Activated CD4-positive, alpha-beta memory T cell treated with anti-CD3 and anti-CD28 coated beads, Interleukin-2, amount 10 ng/mL, durations not matched to agents 7 days and 5 days (primary cell): ENCODE measurements at regions not wholly inside any gene's neighbourhood (a gene's known extent, or its start where the extent isn't known, plus 50 kb on each side); places are given as distances from the start of the nearest gene placed in this dataset.

Experiments
- CTCF ChIA-PET: fragments of 350-600 bp; sonication (Branson Sonifier 250); formaldehyde crosslinking; loops from one replicate; lab custom pipeline; 2021; ENCODE audit warnings: antibody characterized with exemption, inconsistent platforms; lab: Charles Lee
- POLR2A ChIA-PET: fragments of 350-600 bp; sonication (Branson Sonifier 250); formaldehyde crosslinking; loops from one replicate; lab custom pipeline; 2021; ENCODE audit warnings: antibody characterized with exemption; lab: Charles Lee
- DNase-seq: peaks from one replicate; pipeline ENCODE4 v3.0.0-alpha.2; 2020
- H3K27ac Mint-ChIP-seq: one replicate; pipeline ENCODE4 v1.8.0; 2021; ENCODE audit warnings: mild to moderate bottlenecking, mixed read lengths
- H3K27me3 Mint-ChIP-seq: one replicate; pipeline ENCODE4 v1.8.0; 2021; ENCODE audit warnings: mixed read lengths
- H3K36me3 Mint-ChIP-seq: one replicate; pipeline ENCODE4 v1.8.0; 2021; ENCODE audit warnings: low read depth, mixed read lengths
- H3K4me1 Mint-ChIP-seq: one replicate; pipeline ENCODE4 v1.8.0; 2021; ENCODE audit warnings: mixed read lengths
- H3K4me3 Mint-ChIP-seq: one replicate; pipeline ENCODE4 v1.8.0; 2021; ENCODE audit warnings: mild to moderate bottlenecking, mixed read lengths
- H3K9me3 Mint-ChIP-seq: one replicate; pipeline ENCODE4 v1.8.0; 2021; ENCODE audit warnings: mixed read lengths

- no peak for DNase-seq
- no peaks in the 10 kb centered on the region for H3K9me3 Mint-ChIP-seq
- H3K27ac Mint-ChIP-seq, result no peak overlapping the region
- CTCF ChIA-PET, result interaction anchor here (0.6 to 0.7 kb wide), 2 partner anchors 84 to 132 kb away, joined by 3 to 6 read pairs; no protein-coding TSS in a partner anchor
- no peaks in the 10 kb centered on the region for H3K36me3 Mint-ChIP-seq
- no peak overlapping the region for H3K4me3 Mint-ChIP-seq
- peaks cover 3% of the 10 kb centered on the region for H3K27me3 Mint-ChIP-seq
- H3K4me1 Mint-ChIP-seq, result peaks cover 12% of the 10 kb centered on the region
- POLR2A ChIA-PET, result interaction anchor here (1.9 kb wide), 1 partner anchor 43 kb away, joined by 6 read pairs; no protein-coding TSS in a partner anchor
Measured at GRCh38 chrX:39810901-39811300, 286.9 kb downstream of the BCOR start.

- CTCF ChIA-PET, result interaction anchor here (0.6 kb wide), 1 partner anchor 132 kb away, joined by 6 read pairs; no protein-coding TSS in a partner anchor
- H3K4me3 Mint-ChIP-seq, result no peak overlapping the region
- no peak for DNase-seq
- no peak overlapping the region for H3K27ac Mint-ChIP-seq
- H3K9me3 Mint-ChIP-seq, result no peaks in the 10 kb centered on the region
- H3K27me3 Mint-ChIP-seq, result peaks cover 3% of the 10 kb centered on the region
- H3K36me3 Mint-ChIP-seq, result no peaks in the 10 kb centered on the region
- H3K4me1 Mint-ChIP-seq, result peaks cover 15% of the 10 kb centered on the region
- POLR2A ChIA-PET, result interaction anchor here (1.9 kb wide), 1 partner anchor 42 kb away, joined by 6 read pairs; no protein-coding TSS in a partner anchor
Measured at GRCh38 chrX:39811376-39811775, 286.4 kb downstream of the BCOR start.

GRCh38 chrX:39813631-39814277 lies 284.0 kb downstream of the BCOR start:
- ChIA-PET POLR2A (interaction anchor here (0.7 to 1.3 kb wide), 3 partner anchors 41 to 285 kb away, joined by 3 read pairs; no protein-coding TSS in a partner anchor), CTCF (interaction anchor here (0.7 to 1.9 kb wide), 6 partner anchors 83 to 654 kb away, joined by 3 to 8 read pairs (median 3); no protein-coding TSS in a partner anchor)
- DNase-seq, result no peak
- peaks cover 3% of the 10 kb centered on the region for H3K27me3 Mint-ChIP-seq
- no peak overlapping the region for H3K27ac Mint-ChIP-seq
- H3K4me3 Mint-ChIP-seq, result no peak overlapping the region
- no peaks in the 10 kb centered on the region for H3K9me3 Mint-ChIP-seq
- H3K36me3 Mint-ChIP-seq, result no peaks in the 10 kb centered on the region
- H3K4me1 Mint-ChIP-seq, result peaks cover 30% of the 10 kb centered on the region

GRCh38 chrX:39814391-39814790 lies 283.4 kb downstream of the BCOR start:
- Mint-ChIP-seq H3K4me3 (no peak overlapping the region), H3K4me1 (peaks cover 30% of the 10 kb centered on the region), H3K9me3 (no peaks in the 10 kb centered on the region), H3K27me3 (peaks cover 3% of the 10 kb centered on the region), H3K27ac (no peak overlapping the region), H3K36me3 (no peaks in the 10 kb centered on the region)
- ChIA-PET POLR2A (interaction anchor here (0.7 to 1.3 kb wide), 3 partner anchors 40 to 285 kb away, joined by 3 read pairs; no protein-coding TSS in a partner anchor), CTCF (interaction anchor here (0.7 to 1.9 kb wide), 6 partner anchors 83 to 654 kb away, joined by 3 to 8 read pairs (median 3); no protein-coding TSS in a partner anchor)
- peak; percentile 54 for DNase-seq

DNA sequence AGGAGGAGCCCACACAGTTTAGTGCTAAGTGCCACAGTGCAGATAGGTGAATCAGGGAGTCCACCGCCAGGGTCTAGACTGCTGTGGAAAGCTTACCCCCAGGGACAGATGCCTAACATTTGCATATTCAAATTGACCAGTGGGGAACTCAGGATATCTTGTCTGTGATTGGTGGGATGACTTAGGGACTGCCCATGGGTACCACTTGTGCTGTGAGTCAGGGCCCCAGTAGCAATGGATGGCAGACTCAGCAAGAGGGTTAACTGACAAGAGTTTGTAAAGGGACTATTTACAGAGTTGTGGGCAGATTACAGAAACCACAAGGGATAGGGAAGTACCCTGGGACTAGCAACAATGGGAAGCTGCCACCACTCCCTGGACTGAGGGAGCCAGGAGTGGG lies 282.1 kb downstream of the BCOR start:
- peaks cover 10% of the 10 kb centered on the region for H3K27me3 Mint-ChIP-seq
- H3K4me1 Mint-ChIP-seq, result peaks cover 30% of the 10 kb centered on the region
- no peaks in the 10 kb centered on the region for H3K36me3 Mint-ChIP-seq
- ChIA-PET CTCF (interaction anchor here (0.9 to 1.1 kb wide), 2 partner anchors 85 to 198 kb away, joined by 3 to 4 read pairs; no protein-coding TSS in a partner anchor), POLR2A (interaction anchor here (1.5 to 2.6 kb wide), 4 partner anchors 39 to 354 kb away, joined by 3 to 30 read pairs (median 10); no protein-coding TSS in a partner anchor)
- no peaks in the 10 kb centered on the region for H3K9me3 Mint-ChIP-seq
- no peak for DNase-seq
- H3K4me3 Mint-ChIP-seq, result no peak overlapping the region
- no peak overlapping the region for H3K27ac Mint-ChIP-seq

- H3K4me3 Mint-ChIP-seq, result peak overlapping the region; percentile 39
- H3K4me1 Mint-ChIP-seq, result peaks cover 30% of the 10 kb centered on the region
- H3K27ac Mint-ChIP-seq, result no peak overlapping the region
- no peaks in the 10 kb centered on the region for H3K9me3 Mint-ChIP-seq
- no peaks in the 10 kb centered on the region for H3K36me3 Mint-ChIP-seq
- ChIA-PET CTCF (interaction anchor here (0.6 to 1.8 kb wide), 6 partner anchors 38 to 450 kb away, joined by 3 to 14 read pairs (median 4); no protein-coding TSS in a partner anchor), POLR2A (interaction anchor here (1.0 to 2.6 kb wide), 12 partner anchors 37 to 355 kb away, joined by 3 to 30 read pairs (median 3); no protein-coding TSS in a partner anchor)
- H3K27me3 Mint-ChIP-seq, result peaks cover 8% of the 10 kb centered on the region
- no peak for DNase-seq
Measured at GRCh38 chrX:39816871-39817731, 280.7 kb downstream of the BCOR start.

GRCh38 chrX:39817754-39818470 lies 279.8 kb downstream of the BCOR start:
- ChIA-PET CTCF (interaction anchor here (0.8 to 1.8 kb wide), 3 partner anchors 37 to 87 kb away, joined by 3 to 14 read pairs (median 4); no protein-coding TSS in a partner anchor), POLR2A (interaction anchor here (1.0 to 2.6 kb wide), 7 partner anchors 37 to 354 kb away, joined by 3 to 30 read pairs (median 3); no protein-coding TSS in a partner anchor)
- no peak overlapping the region for H3K27ac Mint-ChIP-seq
- H3K4me1 Mint-ChIP-seq, result peaks cover 30% of the 10 kb centered on the region
- H3K9me3 Mint-ChIP-seq, result no peaks in the 10 kb centered on the region
- DNase-seq, result no peak
- H3K4me3 Mint-ChIP-seq, result no peak overlapping the region
- H3K27me3 Mint-ChIP-seq, result peaks cover 8% of the 10 kb centered on the region
- H3K36me3 Mint-ChIP-seq, result no peaks in the 10 kb centered on the region

DNA sequence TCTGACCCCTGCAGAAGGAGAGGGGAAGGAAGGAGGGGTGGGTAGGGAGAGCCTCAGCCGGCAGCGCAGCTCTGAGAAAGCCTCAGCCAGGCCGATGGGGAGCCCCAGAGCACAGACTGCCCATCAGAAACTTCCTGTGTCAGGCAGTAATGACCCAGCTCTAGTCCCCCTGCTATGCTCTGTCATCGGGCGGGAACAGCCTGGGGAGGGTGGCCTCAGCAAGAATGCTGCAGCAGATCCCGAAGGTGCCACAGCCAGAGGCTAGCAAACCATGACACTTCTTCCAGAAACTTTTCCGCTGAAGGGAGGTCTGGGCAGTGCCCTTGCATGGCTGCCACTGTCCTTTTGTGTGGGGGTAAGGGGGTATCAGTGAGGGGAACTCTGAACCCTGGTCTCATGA lies 279.0 kb downstream of the BCOR start:
- Mint-ChIP-seq H3K4me3 (no peak overlapping the region), H3K36me3 (no peaks in the 10 kb centered on the region), H3K27me3 (peaks cover 8% of the 10 kb centered on the region), H3K4me1 (peaks cover 30% of the 10 kb centered on the region), H3K27ac (no peak overlapping the region), H3K9me3 (no peaks in the 10 kb centered on the region)
- POLR2A ChIA-PET, result interaction anchor here (1.0 kb wide), 1 partner anchor 194 kb away, joined by 3 read pairs; no protein-coding TSS in a partner anchor
- no peak for DNase-seq
- CTCF ChIA-PET, result interaction anchor here (1.8 kb wide), 1 partner anchor 88 kb away, joined by 3 read pairs; no protein-coding TSS in a partner anchor

GRCh38 chrX:39819921-39820849 lies 277.6 kb downstream of the BCOR start:
- H3K9me3 Mint-ChIP-seq, result no peaks in the 10 kb centered on the region
- no peak for DNase-seq
- peak overlapping the region; percentile 27 for H3K4me3 Mint-ChIP-seq
- POLR2A ChIA-PET, result interaction anchor here (0.8 kb wide), 1 partner anchor 34 kb away, joined by 4 read pairs; no protein-coding TSS in a partner anchor
- H3K27ac Mint-ChIP-seq, result no peak overlapping the region
- H3K27me3 Mint-ChIP-seq, result peaks cover 8% of the 10 kb centered on the region
- H3K36me3 Mint-ChIP-seq, result no peaks in the 10 kb centered on the region
- CTCF ChIA-PET, result no interaction called here
- peaks cover 24% of the 10 kb centered on the region for H3K4me1 Mint-ChIP-seq

DNA sequence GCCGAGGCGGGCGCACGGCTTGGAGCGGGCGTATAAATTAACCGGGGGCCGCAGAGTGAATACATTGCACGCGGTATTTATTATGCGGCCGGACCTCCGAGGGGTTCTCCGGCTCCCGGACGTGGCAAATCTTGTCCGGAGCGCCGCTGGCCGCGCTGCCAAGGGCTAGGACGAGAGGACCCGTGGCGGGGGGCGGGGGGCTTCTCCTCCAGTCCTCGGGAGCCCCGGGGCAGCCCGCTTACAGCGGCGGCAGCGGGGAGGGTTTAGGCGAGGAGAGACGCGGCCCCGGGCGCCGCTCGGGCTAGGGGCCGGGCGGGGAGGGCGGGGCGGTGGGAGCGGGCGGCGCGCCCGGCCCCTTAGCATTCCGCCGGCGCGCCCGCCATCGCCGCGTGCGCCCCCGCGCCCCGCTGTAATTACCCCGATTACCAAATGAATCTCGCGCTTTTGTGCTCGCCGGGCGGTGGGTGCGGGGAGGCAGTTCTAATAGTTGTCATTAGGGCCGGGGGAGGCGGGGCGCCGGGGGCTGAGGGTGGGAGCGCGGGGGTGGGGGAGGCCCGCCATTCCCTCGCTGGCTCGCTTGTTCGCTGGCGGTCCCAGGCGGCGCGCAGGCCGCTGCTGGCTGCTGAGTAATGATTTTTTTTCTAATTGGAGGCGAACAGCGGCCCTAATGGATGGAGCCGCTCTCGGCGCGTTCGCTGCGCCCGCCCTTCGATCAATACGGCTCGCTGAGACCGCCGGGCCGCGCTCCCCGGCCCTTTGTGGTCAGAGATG lies 276.6 kb downstream of the BCOR start:
- ChIA-PET POLR2A (interaction anchor here (1.7 kb wide), 1 partner anchor 33 kb away, joined by 5 read pairs; no protein-coding TSS in a partner anchor), CTCF (no interaction called here)
- no peaks in the 10 kb centered on the region for H3K36me3 Mint-ChIP-seq
- no peaks in the 10 kb centered on the region for H3K9me3 Mint-ChIP-seq
- no peak for DNase-seq
- H3K27ac Mint-ChIP-seq, result no peak overlapping the region
- peaks cover 17% of the 10 kb centered on the region for H3K4me1 Mint-ChIP-seq
- H3K4me3 Mint-ChIP-seq, result peak overlapping the region; percentile 32
- H3K27me3 Mint-ChIP-seq, result peaks cover 8% of the 10 kb centered on the region
